ENCODE measurements at regions not wholly inside any gene's neighbourhood (a gene's known extent, or its start where the extent isn't known, plus 50 kb on each side); places are given as distances from the start of the nearest gene placed in this dataset.
"Not testable (repeated sequence)": the region's sequence is repeated elsewhere in the genome, so short reads cannot be mapped to it uniquely, and the experiment has no call there.

DNA sequence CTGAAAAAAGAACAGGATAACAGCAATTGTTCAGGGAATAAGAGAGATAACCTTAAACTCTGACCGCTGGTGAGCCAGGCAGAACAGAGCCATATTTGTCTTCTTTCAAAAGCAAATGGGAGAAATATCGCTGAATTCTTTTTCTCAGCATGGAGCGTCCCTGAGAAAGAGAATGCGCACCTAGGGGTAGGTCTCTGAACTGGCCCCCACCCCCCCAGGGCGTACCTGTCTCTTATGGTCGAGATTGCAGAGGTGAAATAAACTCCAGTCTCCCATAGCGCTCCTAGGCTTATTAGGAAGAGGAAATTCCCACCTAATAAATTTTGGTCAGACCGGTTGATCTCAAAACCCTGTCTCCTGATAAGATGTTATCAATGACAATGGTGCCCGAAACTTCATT lies 655.2 kb upstream of the CHAC2 start:
- Histone ChIP-seq H3K4me3 (ENCODE audit: low read length) (peak overlapping the region; percentile 54; the same call in 1 of the 2 replicates), H3K4me1 (ENCODE audit: insufficient read depth, low read length) (peaks cover 23% of the 10 kb centered on the region)
- H3K9me3 ChIP-seq (ENCODE audit: insufficient read depth, low read depth, low read length); H3K36me3 ChIP-seq (ENCODE audit: insufficient read depth, low read depth, low read length); H3K9ac ChIP-seq (ENCODE audit: low read depth, low read length); H3K27me3 ChIP-seq (ENCODE audit: insufficient read depth, low read length); H3K27ac ChIP-seq (ENCODE audit: low read length): not testable (repeated sequence)

DNA sequence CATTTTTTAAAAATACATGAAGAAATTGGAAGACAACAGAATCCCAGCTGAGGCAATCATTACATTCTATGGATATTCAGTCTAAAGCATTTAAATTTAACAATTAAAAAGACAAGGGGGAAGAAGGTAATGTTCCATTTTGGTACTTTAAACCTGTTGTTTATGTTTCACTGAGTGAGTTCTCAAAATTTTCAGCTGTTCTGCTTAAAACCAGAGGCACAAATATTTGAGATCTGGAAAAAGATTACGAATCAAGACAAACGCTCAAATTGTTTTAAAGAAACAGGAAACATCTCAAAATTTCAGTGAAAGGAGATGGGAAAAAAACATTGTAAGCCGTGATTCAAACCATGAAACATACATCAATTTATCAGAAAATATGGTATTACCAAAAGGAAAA lies 656.2 kb upstream of the CHAC2 start:
- Histone ChIP-seq H3K9me3 (ENCODE audit: insufficient read depth, low read depth, low read length) (no peaks in the 10 kb centered on the region), H3K4me3 (ENCODE audit: low read length) (peak overlapping the region; percentile 16; the same call in 1 of the 2 replicates), H3K4me1 (ENCODE audit: insufficient read depth, low read length) (peaks cover 23% of the 10 kb centered on the region), H3K36me3 (ENCODE audit: insufficient read depth, low read depth, low read length) (no peaks in the 10 kb centered on the region), H3K27me3 (ENCODE audit: insufficient read depth, low read length) (no peaks in the 10 kb centered on the region), H3K27ac (ENCODE audit: low read length) (peak overlapping the region; percentile 11), H3K9ac (ENCODE audit: low read depth, low read length) (peak overlapping the region; percentile 11; the same call in 1 of the 2 replicates)

DNA sequence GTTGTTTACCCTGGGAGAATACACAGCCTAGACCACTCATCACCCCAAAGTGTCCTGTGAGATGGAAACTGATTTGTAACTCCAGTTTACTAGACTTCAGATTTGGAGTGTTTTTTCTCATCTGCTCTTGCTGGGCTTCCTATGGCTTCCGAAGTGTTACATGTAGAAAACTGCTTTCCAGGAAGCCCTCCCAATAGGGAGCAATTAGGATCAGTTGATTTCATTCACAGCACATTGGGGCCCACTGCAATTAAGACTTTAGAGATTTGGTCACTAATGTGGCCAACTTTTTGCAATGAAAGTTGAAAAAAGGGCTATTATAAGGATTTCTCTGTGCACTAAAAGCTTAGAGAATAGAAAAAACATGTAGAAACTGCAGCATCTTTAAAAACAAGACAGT lies 656.6 kb upstream of the CHAC2 start:
- Histone ChIP-seq H3K9me3 (ENCODE audit: insufficient read depth, low read depth, low read length) (no peaks in the 10 kb centered on the region), H3K4me3 (ENCODE audit: low read length) (peak overlapping the region; percentile 16; the same call in 1 of the 2 replicates), H3K4me1 (ENCODE audit: insufficient read depth, low read length) (peaks cover 23% of the 10 kb centered on the region), H3K9ac (ENCODE audit: low read depth, low read length) (peak overlapping the region; percentile 11; the same call in 1 of the 2 replicates), H3K27ac (ENCODE audit: low read length) (peak overlapping the region; percentile 11), H3K27me3 (ENCODE audit: insufficient read depth, low read length) (no peaks in the 10 kb centered on the region), H3K36me3 (ENCODE audit: insufficient read depth, low read depth, low read length) (no peaks in the 10 kb centered on the region)

DNA sequence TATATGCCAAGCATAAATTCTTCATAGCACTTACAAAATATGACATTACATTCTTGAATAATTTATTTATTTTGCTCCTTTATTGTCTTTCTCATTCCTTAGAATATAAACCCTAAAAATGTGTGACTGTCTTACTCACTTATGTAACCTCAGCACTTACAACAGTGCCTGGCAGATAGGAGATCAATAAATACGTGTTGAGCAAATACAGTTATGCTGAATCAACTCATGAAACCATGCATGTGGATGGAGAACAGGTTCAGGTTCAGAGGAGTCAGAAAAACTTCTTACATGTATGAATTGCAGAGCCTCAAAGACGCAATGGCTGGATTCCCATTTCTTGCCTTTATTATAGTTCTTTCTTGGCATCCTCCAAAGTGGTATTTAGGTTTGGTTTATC lies 659.4 kb upstream of the CHAC2 start:
- Histone ChIP-seq H3K4me3 (ENCODE audit: low read length) (no peak overlapping the region), H3K9me3 (ENCODE audit: insufficient read depth, low read depth, low read length) (no peaks in the 10 kb centered on the region), H3K4me1 (ENCODE audit: insufficient read depth, low read length) (peaks cover 15% of the 10 kb centered on the region; the same call in 1 of the 2 replicates), H3K9ac (ENCODE audit: low read depth, low read length) (no peak overlapping the region), H3K36me3 (ENCODE audit: insufficient read depth, low read depth, low read length) (no peaks in the 10 kb centered on the region), H3K27me3 (ENCODE audit: insufficient read depth, low read length) (no peaks in the 10 kb centered on the region), H3K27ac (ENCODE audit: low read length) (no peak overlapping the region)

DNA sequence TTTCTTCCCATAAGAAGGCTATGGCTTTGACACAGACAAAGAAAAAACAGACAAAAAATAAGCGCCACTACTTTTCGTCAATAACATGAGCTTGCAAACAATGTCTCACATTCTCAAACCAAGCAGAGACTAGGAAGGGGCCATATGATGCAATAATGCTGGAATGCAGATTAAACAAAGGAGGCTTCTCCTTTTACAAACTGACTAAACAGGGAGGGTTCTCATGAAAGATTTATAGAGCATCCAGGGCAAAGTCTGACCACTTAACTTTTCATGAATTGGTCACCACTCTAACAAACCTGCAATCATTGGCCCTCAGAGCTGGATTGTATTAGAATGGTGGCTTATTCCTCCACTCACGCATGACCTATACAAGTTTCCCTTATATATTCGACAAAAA lies 663.3 kb upstream of the CHAC2 start:
- Histone ChIP-seq H3K9ac (ENCODE audit: low read depth, low read length) (no peak overlapping the region), H3K36me3 (ENCODE audit: insufficient read depth, low read depth, low read length) (no peaks in the 10 kb centered on the region), H3K9me3 (ENCODE audit: insufficient read depth, low read depth, low read length) (no peaks in the 10 kb centered on the region), H3K4me3 (ENCODE audit: low read length) (no peak overlapping the region), H3K4me1 (ENCODE audit: insufficient read depth, low read length) (no peaks in the 10 kb centered on the region; the same call in 1 of the 2 replicates), H3K27me3 (ENCODE audit: insufficient read depth, low read length) (no peaks in the 10 kb centered on the region), H3K27ac (ENCODE audit: low read length) (no peak overlapping the region)

DNA sequence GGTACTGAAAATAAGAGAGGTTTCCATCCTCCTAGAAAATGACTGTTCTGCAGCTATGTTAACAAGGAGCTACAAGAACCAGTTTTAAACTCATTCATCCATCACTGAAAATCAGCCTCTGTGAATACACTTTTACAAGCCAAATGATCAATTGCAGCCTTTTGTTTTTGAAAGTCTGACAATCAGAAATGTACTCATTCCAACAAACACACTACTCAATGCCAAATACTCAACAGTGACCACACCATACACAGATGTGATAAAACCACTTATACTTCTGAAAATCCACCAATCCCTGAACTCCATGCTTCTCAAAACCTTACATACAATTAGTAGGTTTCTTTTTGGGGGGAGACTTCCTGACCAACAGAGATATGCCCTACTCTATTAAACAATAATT lies 663.9 kb upstream of the CHAC2 start:
- H3K36me3 ChIP-seq (ENCODE audit: insufficient read depth, low read depth, low read length), result no peaks in the 10 kb centered on the region
- no peak overlapping the region for H3K4me3 ChIP-seq (ENCODE audit: low read length)
- no peak overlapping the region for H3K27ac ChIP-seq (ENCODE audit: low read length)
- H3K27me3 ChIP-seq (ENCODE audit: insufficient read depth, low read length), result no peaks in the 10 kb centered on the region
- H3K4me1 ChIP-seq (ENCODE audit: insufficient read depth, low read length), result no peaks in the 10 kb centered on the region; the same call in 1 of the 2 replicates
- no peak overlapping the region for H3K9ac ChIP-seq (ENCODE audit: low read depth, low read length)
- H3K9me3 ChIP-seq (ENCODE audit: insufficient read depth, low read depth, low read length), result no peaks in the 10 kb centered on the region

DNA sequence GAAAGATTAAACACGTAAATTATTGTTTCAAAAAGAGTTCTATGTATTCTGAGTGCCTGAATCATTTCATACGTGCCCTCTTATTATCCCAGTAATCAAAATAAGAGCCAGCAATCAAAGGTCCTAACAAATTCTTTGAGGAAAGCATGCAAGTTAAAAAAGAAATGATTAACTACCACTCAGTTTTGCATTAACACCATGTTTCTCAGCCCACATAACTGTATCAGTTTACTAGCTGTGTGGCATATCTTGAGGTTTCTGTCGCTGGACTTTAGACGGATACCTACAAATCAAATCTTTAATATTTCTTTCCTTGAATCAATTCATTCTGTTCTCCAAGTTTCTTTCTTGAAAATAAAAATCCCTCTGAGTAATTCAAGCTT lies 668.9 kb upstream of the CHAC2 start:
- H3K27me3 ChIP-seq (ENCODE audit: insufficient read depth, low read length), result no peaks in the 10 kb centered on the region
- no peaks in the 10 kb centered on the region for H3K9me3 ChIP-seq (ENCODE audit: insufficient read depth, low read depth, low read length)
- no peaks in the 10 kb centered on the region for H3K36me3 ChIP-seq (ENCODE audit: insufficient read depth, low read depth, low read length)
- no peaks in the 10 kb centered on the region; the same call in 1 of the 2 replicates for H3K4me1 ChIP-seq (ENCODE audit: insufficient read depth, low read length)
- no peak overlapping the region for H3K9ac ChIP-seq (ENCODE audit: low read depth, low read length)
- no peak overlapping the region for H3K27ac ChIP-seq (ENCODE audit: low read length)
- no peak overlapping the region for H3K4me3 ChIP-seq (ENCODE audit: low read length)

DNA sequence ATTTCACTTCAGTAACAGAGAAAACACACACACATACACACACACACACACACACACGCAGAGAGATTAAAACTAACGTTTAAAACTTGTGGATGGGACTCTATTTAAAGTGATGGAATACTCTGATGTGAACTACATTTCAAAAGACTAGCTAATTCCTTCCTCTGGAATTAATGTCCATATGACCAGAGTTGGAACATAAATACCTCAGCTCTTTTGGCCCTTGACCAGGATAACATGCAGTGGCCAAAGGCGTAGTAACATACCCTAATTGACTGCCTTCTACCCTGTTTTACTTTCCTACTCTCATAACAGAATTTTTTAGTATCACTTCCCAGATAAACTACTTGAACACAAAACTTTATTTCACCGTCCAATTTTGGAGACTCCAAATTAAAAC lies 671.3 kb upstream of the CHAC2 start:
- H3K27ac ChIP-seq (ENCODE audit: low read length), result no peak overlapping the region
- H3K9ac ChIP-seq (ENCODE audit: low read depth, low read length), result no peak overlapping the region
- H3K36me3 ChIP-seq (ENCODE audit: insufficient read depth, low read depth, low read length), result no peaks in the 10 kb centered on the region
- H3K4me1 ChIP-seq (ENCODE audit: insufficient read depth, low read length), result peaks cover 3% of the 10 kb centered on the region; the same call in 1 of the 2 replicates
- H3K4me3 ChIP-seq (ENCODE audit: low read length), result no peak overlapping the region
- H3K27me3 ChIP-seq (ENCODE audit: insufficient read depth, low read length), result no peaks in the 10 kb centered on the region
- no peaks in the 10 kb centered on the region for H3K9me3 ChIP-seq (ENCODE audit: insufficient read depth, low read depth, low read length)

DNA sequence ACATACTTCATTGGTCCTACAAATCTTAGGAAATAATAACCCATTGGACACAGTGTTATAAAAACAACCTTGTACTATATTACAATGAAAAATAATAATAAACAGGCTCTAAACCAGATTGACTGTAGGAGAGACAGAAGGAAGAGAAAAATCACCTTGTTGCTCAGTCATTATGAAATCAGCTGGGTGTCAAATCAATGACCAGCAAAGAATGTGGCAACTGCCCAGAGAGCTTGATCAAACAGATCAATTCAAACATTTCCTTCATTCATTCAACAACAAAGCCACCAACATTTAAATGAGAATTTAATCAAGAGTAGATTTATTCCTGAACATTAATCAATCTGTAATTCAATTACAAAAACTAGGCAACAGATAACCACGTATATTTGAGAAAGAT lies 671.9 kb upstream of the CHAC2 start:
- no peak overlapping the region for H3K9ac ChIP-seq (ENCODE audit: low read depth, low read length)
- no peaks in the 10 kb centered on the region for H3K9me3 ChIP-seq (ENCODE audit: insufficient read depth, low read depth, low read length)
- no peaks in the 10 kb centered on the region for H3K36me3 ChIP-seq (ENCODE audit: insufficient read depth, low read depth, low read length)
- no peaks in the 10 kb centered on the region for H3K27me3 ChIP-seq (ENCODE audit: insufficient read depth, low read length)
- no peak overlapping the region for H3K27ac ChIP-seq (ENCODE audit: low read length)
- H3K4me3 ChIP-seq (ENCODE audit: low read length), result no peak overlapping the region
- H3K4me1 ChIP-seq (ENCODE audit: insufficient read depth, low read length), result peaks cover 3% of the 10 kb centered on the region; the same call in 1 of the 2 replicates

DNA sequence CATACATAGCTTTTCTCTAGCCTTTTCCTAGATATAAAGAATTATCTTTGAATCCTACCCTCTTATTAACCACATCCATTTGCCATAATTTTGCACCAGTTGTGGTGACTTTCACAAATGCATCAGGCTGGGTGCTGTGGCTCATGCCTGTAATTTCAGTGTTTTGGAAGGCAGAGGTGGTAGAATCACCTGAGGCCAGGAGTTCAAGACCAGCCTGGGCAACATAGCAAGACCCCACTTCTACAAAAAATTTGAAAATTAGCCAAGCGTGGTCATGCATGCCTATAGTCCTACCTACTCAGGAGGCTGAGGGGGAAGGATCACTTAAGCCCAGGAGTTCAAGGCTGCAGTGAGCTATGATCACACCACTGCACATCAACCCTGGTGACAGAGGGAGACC lies 672.4 kb upstream of the CHAC2 start:
- peaks cover 3% of the 10 kb centered on the region; the same call in 1 of the 2 replicates for H3K4me1 ChIP-seq (ENCODE audit: insufficient read depth, low read length)
- no peak overlapping the region for H3K4me3 ChIP-seq (ENCODE audit: low read length)
- H3K36me3 ChIP-seq (ENCODE audit: insufficient read depth, low read depth, low read length), result no peaks in the 10 kb centered on the region
- H3K9me3 ChIP-seq (ENCODE audit: insufficient read depth, low read depth, low read length), result no peaks in the 10 kb centered on the region
- H3K27me3 ChIP-seq (ENCODE audit: insufficient read depth, low read length), result no peaks in the 10 kb centered on the region
- no peak overlapping the region for H3K27ac ChIP-seq (ENCODE audit: low read length)
- no peak overlapping the region for H3K9ac ChIP-seq (ENCODE audit: low read depth, low read length)

DNA sequence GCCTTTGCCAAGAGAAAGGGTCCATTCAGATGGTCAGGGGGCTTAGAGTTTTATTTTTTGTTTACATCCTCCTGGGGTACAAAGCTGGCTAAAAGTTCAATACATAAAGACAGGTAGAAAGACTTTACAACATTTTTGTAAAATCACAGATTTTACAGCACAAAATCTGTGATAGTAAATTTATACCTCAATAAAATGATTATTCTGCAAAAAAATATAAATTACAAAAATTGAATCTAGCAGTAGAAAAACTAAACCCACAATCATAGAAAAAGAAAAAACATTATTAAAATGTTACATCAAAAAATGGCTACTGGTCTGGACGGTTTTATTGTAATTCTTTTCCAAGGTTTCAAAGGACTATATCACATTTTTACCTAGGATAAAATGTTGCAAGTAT lies 674.2 kb upstream of the CHAC2 start:
- Histone ChIP-seq H3K4me3 (ENCODE audit: low read length) (no peak overlapping the region), H3K9ac (ENCODE audit: low read depth, low read length) (no peak overlapping the region), H3K36me3 (ENCODE audit: insufficient read depth, low read depth, low read length) (no peaks in the 10 kb centered on the region), H3K27ac (ENCODE audit: low read length) (no peak overlapping the region), H3K27me3 (ENCODE audit: insufficient read depth, low read length) (no peaks in the 10 kb centered on the region), H3K4me1 (ENCODE audit: insufficient read depth, low read length) (peaks cover 3% of the 10 kb centered on the region; the same call in 1 of the 2 replicates), H3K9me3 (ENCODE audit: insufficient read depth, low read depth, low read length) (no peaks in the 10 kb centered on the region)

DNA sequence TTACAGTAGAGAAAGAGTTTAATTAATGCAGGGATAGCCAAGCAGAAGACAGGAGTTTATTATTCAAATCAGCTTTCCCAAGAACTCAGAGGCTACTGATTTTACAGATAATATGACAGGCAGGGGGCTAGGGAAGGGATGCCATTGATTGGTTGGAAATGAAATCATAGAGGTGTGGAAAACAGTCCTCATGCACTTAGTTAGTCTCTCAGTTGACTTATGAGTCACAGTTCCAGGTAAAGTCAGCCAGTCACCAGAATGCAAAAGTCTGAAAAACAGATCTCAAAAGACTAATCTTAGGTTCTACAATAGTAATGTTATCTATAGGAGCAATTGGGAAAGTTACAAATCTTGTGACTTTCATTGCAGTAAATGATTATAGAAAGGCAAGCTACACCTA lies 676.4 kb upstream of the CHAC2 start:
- Histone ChIP-seq H3K27me3 (ENCODE audit: insufficient read depth, low read length) (no peaks in the 10 kb centered on the region), H3K4me3 (ENCODE audit: low read length) (no peak overlapping the region), H3K36me3 (ENCODE audit: insufficient read depth, low read depth, low read length) (no peaks in the 10 kb centered on the region), H3K4me1 (ENCODE audit: insufficient read depth, low read length) (peaks cover 3% of the 10 kb centered on the region; the same call in 1 of the 2 replicates), H3K9ac (ENCODE audit: low read depth, low read length) (no peak overlapping the region), H3K27ac (ENCODE audit: low read length) (no peak overlapping the region), H3K9me3 (ENCODE audit: insufficient read depth, low read depth, low read length) (no peaks in the 10 kb centered on the region)
